Suprapubic skin (tissue), 4 donors: ENCODE measurements at regions not wholly inside any gene's neighbourhood (a gene's known extent, or its start where the extent isn't known, plus 50 kb on each side); places are given as distances from the start of the nearest gene placed in this dataset.
"Not testable (repeated sequence)": the region's sequence is repeated elsewhere in the genome, so short reads cannot be mapped to it uniquely, and the experiment has no call there.

ENCODE experiments used
- POLR2A ChIP-seq, 2 donors: fragments of 450-650 bp; IDR thresholded peaks; one replicate each; pipeline ENCODE4 v1.6.1; 2017; ENCODE audit warnings: antibody characterized with exemption in 2 of 2, mild to moderate bottlenecking in 2 of 2, moderate library complexity in 2 of 2
- POLR2AphosphoS5 ChIP-seq, 3 donors: sonication (generic); formaldehyde crosslinking; IDR thresholded peaks; one replicate each; pipeline ENCODE4 v1.6.1; 2017; ENCODE audit warnings: antibody characterized with exemption in 3 of 3
- TF ChIP-seq, protein P1 (sequence below), 2 donors: fragments of 200-600 bp in 1 of 2; fragments of 450-650 bp in 1 of 2; sonication (generic) in 1 of 2; IDR thresholded peaks; one replicate each; pipeline ENCODE4 v1.5.1; 2016 to 2019; ENCODE audit warnings: antibody characterized with exemption in 2 of 2, mild to moderate bottlenecking in 1 of 2, moderate library complexity in 1 of 2

DNA sequence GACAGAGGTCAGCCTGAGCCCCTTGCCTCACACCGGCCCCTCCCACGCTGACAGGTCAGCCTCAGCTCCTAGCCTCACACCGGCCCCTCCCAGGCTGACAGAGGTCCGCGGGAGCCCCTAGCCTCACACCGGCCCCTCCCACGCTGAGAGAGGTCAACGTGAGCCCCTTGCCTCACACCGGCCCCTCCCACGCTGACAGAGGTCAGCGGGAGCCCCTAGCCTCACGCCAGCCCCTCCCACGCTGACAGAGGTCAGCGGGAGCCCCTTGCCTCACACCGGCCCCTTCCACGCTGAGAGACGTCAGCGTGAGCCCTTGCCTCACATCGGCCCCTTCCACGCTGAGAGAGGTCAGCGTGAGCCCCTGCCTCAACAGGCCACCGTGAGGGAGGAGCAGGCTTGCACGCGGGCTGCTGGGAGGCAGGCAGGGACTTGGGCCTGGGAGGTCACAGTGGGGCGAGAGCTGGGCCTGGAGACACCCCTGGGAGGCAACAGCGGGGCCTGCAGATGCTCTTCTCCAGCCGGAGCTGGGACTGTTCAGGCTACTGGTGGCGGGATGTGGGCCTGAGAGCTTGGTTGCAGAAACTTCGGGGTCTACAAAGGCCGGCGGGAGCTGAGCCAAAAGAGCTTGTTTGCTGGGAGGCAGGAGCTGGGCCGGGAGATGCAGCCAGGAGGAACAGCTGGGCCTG is 356.4 kb downstream of the ZNF37A start:
- TF ChIP-seq POLR2A, POLR2AphosphoS5 (IDR thresholded peaks at IDR 0.05): not testable (repeated sequence)
- TF ChIP-seq, protein P1, sequence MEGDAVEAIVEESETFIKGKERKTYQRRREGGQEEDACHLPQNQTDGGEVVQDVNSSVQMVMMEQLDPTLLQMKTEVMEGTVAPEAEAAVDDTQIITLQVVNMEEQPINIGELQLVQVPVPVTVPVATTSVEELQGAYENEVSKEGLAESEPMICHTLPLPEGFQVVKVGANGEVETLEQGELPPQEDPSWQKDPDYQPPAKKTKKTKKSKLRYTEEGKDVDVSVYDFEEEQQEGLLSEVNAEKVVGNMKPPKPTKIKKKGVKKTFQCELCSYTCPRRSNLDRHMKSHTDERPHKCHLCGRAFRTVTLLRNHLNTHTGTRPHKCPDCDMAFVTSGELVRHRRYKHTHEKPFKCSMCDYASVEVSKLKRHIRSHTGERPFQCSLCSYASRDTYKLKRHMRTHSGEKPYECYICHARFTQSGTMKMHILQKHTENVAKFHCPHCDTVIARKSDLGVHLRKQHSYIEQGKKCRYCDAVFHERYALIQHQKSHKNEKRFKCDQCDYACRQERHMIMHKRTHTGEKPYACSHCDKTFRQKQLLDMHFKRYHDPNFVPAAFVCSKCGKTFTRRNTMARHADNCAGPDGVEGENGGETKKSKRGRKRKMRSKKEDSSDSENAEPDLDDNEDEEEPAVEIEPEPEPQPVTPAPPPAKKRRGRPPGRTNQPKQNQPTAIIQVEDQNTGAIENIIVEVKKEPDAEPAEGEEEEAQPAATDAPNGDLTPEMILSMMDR (IDR thresholded peaks at IDR 0.05), result not testable (repeated sequence)
